Ascending aorta (tissue), 2 donors: ENCODE measurements at regions not wholly inside any gene's neighbourhood (a gene's known extent, or its start where the extent isn't known, plus 50 kb on each side); places are given as distances from the start of the nearest gene placed in this dataset.

Experiments
- DNase-seq, 2 donors: peaks; one replicate each; pipeline ENCODE4 v3.0.0-alpha.2; 2019; ENCODE audit warnings: low spot score in 2 of 2
- H3K27ac ChIP-seq, 2 donors: fragments of 200-600 bp; sonication (generic); one replicate each; pipeline ENCODE4 v1.5.1; 2016 to 2017; ENCODE audit warnings: mild to moderate bottlenecking in 1 of 2
- H3K27me3 ChIP-seq: fragments of 200-600 bp; sonication (generic); one replicate; pipeline ENCODE4 v1.5.1; 2017
- H3K36me3 ChIP-seq, 2 donors: fragments of 200-600 bp; sonication (generic); one replicate each; pipeline ENCODE4 v1.5.1; 2016
- H3K4me1 ChIP-seq, 2 donors: fragments of 200-600 bp; sonication (generic); one replicate each; pipeline ENCODE4 v1.5.1; 2016 to 2017; ENCODE audit warnings: mild to moderate bottlenecking in 1 of 2
- H3K4me3 ChIP-seq, 2 donors: fragments of 200-600 bp; sonication (generic); one replicate each; pipeline ENCODE4 v1.5.1; 2016 to 2017; ENCODE audit warnings: mild to moderate bottlenecking in 1 of 2
- H3K9me3 ChIP-seq, 2 donors: fragments of 200-600 bp; sonication (generic); one replicate each; pipeline ENCODE4 v1.5.1; 2016
- intact Hi-C: fragments of 100-400 bp; cut with DNase I; formaldehyde crosslinking; loops from one replicate; pipeline ENCODE4 v1.15.1; 2023
- TF ChIP-seq, protein P1 (sequence below), 3 experiments: fragments of 200-600 bp in 2 of 3; fragments of 450-650 bp in 1 of 3; sonication (generic) in 2 of 3; IDR thresholded peaks; one replicate each; pipeline ENCODE4 v1.5.1; 2016 to 2019; ENCODE audit warnings: antibody characterized with exemption in 3 of 3, mild to moderate bottlenecking in 1 of 3, moderate library complexity in 1 of 3

DNA sequence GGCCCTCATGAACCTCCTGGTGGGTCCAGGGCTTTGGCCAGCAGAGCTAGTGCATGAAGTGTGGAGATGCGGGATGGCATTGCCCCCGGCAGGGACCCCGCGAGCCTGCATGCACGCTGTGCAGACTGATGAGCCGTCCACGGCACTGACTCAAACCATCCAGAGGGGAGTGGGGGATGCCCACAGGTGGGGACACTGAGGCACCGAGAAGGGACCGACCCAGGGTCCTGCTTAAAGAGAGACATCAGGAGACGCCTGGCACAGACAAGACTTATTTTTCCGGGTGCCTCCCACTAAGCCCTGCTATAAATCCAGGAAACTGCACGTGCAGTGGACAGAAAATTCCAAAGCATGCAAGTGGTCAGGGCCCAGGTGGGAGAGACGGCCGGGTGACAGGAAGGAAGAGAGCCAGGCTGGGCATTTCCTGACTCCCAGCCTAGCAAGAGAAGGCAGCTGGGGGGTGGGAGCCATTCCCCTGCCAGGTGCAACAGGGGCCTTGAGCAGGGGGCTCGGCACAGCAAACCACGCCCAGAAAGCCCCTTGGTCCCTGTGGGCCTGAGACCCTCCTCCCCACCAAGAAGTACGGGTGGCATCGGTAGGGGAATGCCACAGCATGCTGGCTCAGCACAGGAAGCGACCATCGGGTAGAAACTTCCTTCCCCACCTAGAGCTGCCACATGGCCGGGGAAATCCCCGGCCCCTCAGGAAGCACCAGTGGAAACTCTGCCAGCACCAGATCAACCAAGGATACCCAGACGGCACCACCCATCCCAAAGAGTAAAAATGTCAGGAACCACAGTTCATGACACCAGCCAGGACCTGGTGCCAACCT lies 91.5 kb downstream of the FOXL3 start:
- no peaks in the 10 kb centered on the region for H3K36me3 ChIP-seq
- peaks cover 0 to 19% of the 10 kb centered on the region in 2 donors for H3K9me3 ChIP-seq
- peaks cover 3% of the 10 kb centered on the region in 2 donors for H3K4me1 ChIP-seq
- H3K27ac ChIP-seq = no peak overlapping the region
- H3K27me3 ChIP-seq = no peaks in the 10 kb centered on the region
- H3K4me3 ChIP-seq = no peak overlapping the region
- intact Hi-C loops = no loop called here
- DNase-seq = peak in 1 of 2 donors; percentile 53
- TF ChIP-seq, protein P1, sequence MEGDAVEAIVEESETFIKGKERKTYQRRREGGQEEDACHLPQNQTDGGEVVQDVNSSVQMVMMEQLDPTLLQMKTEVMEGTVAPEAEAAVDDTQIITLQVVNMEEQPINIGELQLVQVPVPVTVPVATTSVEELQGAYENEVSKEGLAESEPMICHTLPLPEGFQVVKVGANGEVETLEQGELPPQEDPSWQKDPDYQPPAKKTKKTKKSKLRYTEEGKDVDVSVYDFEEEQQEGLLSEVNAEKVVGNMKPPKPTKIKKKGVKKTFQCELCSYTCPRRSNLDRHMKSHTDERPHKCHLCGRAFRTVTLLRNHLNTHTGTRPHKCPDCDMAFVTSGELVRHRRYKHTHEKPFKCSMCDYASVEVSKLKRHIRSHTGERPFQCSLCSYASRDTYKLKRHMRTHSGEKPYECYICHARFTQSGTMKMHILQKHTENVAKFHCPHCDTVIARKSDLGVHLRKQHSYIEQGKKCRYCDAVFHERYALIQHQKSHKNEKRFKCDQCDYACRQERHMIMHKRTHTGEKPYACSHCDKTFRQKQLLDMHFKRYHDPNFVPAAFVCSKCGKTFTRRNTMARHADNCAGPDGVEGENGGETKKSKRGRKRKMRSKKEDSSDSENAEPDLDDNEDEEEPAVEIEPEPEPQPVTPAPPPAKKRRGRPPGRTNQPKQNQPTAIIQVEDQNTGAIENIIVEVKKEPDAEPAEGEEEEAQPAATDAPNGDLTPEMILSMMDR (IDR thresholded peaks at IDR 0.05) = no peak

- H3K4me3 ChIP-seq = no peak overlapping the region
- no peak for DNase-seq
- no peak overlapping the region for H3K27ac ChIP-seq
- intact Hi-C loops = no loop called here
- no peaks in the 10 kb centered on the region for H3K36me3 ChIP-seq
- peaks cover 3% of the 10 kb centered on the region in 2 donors for H3K4me1 ChIP-seq
- TF ChIP-seq, protein P1 (IDR thresholded peaks at IDR 0.05) = no peak
- H3K9me3 ChIP-seq = peaks cover 0 to 19% of the 10 kb centered on the region in 2 donors
- no peaks in the 10 kb centered on the region for H3K27me3 ChIP-seq
Measured at GRCh38 chr7:382043-382400, 92.1 kb downstream of the FOXL3 start.

DNA sequence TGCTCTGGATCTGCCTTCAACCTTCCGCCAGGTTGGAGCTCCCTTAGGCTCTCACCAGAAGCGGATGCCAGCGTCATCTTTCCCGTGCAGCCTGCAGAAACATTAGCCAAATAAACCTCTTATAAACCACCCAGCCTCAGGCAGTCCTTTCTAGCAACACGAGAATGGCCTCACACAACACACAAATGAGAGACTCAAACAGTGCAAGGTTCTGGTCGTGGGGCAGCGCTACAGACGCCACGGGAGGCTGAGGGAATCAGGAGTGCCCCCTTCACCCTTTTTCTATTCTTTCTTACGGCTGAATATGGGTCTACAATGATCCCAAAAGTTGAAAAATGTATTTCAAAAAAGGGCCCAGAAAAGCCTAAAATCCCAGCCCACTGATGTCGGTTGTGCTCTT lies 96.4 kb downstream of the FOXL3 start:
- H3K9me3 ChIP-seq = peaks cover 0 to 19% of the 10 kb centered on the region in 2 donors
- DNase-seq = no peak
- H3K4me3 ChIP-seq = no peak overlapping the region
- TF ChIP-seq, protein P1 (IDR thresholded peaks at IDR 0.05) = no peak
- no peaks in the 10 kb centered on the region for H3K27me3 ChIP-seq
- H3K4me1 ChIP-seq = no peaks in the 10 kb centered on the region
- intact Hi-C loops = no loop called here
- H3K27ac ChIP-seq = no peak overlapping the region
- no peaks in the 10 kb centered on the region for H3K36me3 ChIP-seq

DNA sequence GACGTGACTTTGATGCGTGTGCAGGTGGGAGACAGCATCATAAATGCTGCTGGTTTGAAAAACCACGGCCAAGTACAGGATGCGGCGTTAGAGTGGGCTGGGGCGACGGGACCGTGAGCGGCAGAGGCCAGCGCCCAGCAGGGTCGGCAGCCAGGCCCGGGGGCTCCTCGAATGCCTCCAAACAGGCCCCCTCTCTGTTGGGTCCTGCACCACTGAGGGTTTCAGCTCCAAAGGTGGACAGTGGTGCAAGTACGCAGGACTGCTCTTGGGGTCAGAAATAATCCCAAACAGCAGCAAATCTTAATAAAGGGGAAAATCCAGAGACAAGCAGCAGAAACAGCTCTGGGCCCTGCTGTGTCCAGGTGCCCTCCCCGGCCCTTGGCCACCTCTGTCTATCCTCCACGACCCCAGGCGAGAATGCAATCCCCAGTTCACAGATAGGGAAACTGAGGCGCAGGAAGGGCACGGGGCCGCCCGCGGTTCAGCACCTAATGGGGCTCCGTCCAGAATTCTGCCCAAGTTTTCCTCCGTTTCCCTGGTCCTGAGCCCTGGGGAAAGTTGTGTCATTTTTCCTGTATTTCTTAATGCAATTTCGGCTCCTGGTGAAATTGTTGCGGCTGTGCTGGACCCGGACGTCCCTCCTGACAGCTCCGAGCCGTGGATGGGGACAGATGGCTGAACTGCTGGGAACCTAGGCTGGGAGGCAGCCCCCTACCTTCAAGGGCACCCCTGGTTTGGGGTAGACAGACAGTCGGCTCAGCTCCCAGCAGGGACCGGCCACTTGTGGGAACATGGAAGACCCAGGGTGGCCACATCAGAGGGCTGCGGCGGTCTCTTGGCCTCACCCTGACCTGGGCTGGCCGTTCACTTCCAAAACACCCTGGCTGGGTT lies 97.4 kb downstream of the FOXL3 start:
- H3K27me3 ChIP-seq = no peaks in the 10 kb centered on the region
- no peak overlapping the region for H3K27ac ChIP-seq
- no peaks in the 10 kb centered on the region for H3K4me1 ChIP-seq
- H3K9me3 ChIP-seq = peaks cover 0 to 19% of the 10 kb centered on the region in 2 donors
- no peak overlapping the region for H3K4me3 ChIP-seq
- TF ChIP-seq, protein P1 (IDR thresholded peaks at IDR 0.05) = no peak
- intact Hi-C loops = no loop called here
- peak in 1 of 2 donors; percentile 28 for DNase-seq
- H3K36me3 ChIP-seq = no peaks in the 10 kb centered on the region

DNA sequence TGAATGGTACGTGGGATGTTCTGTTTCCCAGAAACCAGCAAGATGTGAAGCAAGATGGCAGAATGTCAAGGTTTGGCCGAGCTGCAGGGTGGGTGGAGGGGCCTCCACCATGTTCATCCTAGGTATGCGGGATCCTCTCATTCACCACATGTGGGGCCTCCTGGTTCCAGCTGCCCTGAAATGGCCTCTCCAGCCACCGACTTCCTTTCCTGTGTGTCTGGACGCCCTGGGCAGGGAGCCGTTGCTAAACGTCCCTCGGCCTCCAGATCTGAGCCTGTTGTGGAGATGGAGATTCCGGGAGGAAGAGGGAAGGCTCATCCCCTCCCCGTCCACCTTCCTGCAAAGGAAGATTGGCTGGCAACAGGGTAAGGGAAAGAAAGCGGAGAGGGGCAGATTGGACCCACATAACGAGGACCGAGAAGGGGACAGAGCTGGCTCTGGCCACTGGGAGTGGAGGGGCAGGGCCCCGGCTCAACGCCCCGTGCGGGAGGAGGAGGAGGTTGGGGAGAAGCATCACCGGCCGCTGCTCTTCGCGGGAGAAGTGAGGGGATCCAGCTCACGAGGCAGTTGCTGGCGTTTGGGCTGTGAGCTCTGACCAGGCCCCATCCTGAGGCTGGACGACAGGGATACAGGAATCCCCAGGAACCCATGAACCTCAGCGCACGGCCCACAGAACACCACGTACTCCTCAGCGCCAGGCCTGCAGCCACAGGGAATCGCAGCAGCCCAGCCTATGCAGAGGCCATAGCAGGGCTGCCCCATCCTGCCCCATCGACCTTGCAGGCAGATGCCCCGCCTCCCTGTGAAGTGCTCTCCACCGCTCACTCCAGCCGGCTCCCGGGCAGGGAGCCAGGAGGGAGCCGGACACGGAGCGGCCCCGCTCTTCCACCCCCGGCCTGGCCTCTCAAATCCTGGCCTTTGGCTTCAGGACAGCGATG lies 98.3 kb downstream of the FOXL3 start:
- Histone ChIP-seq H3K36me3 (no peaks in the 10 kb centered on the region), H3K9me3 (peaks cover 0 to 17% of the 10 kb centered on the region in 2 donors), H3K4me1 (no peaks in the 10 kb centered on the region), H3K27ac (no peak overlapping the region), H3K4me3 (no peak overlapping the region), H3K27me3 (no peaks in the 10 kb centered on the region)
- TF ChIP-seq, protein P1 (IDR thresholded peaks at IDR 0.05) = no peak
- DNase-seq = peak in 1 of 2 donors; percentile 45
- intact Hi-C loops = no loop called here
